NCI-H128 (cell line): ENCODE measurements at regions not wholly inside any gene's neighbourhood (a gene's known extent, or its start where the extent isn't known, plus 50 kb on each side); places are given as distances from the start of the nearest gene placed in this dataset.

Experiments
- DNase-seq: peaks from one replicate; lab custom pipeline; 2025; ENCODE audit not compliant: unreplicated experiment; lab: John Stamatoyannopoulos, UW

DNA sequence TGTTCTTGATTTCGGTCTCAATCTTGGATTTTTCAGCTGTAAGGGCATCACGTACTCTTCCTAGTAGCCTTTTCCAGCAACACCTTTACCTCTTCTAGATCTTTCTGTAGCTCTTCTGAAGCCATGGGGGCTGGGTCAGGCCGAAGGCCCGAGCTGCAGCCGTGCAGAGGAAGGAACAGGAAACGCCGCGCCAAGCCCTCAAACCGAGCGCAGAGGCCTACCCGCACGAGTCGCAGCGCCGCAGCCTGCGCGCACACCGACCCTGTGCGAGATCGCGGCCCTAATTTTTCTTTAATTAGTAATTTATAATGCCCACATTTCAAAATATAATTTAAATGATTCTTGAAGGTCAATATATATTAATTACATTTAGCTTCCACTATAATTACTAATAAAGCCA is 483.8 kb downstream of the NUP35 start:
- DNase-seq, result no peak

DNA sequence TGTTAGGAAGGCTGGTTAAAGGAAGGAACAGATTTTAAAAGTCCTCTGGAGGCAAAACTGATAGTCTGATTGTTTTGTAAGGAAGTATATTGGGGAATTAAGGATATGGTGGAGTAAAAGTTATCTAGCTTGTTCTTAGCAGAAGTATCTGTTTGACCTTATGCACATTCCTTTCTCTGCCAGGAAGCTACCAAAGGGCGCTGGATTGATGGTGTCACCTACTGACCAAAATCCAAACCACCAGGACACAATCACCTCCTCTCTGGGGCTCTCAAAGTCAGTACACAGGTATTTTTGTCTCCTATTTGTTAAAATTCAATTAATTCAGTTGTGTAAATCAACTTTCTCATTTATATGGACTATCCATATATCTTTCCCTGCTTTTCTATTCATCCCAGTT is 484.5 kb downstream of the NUP35 start:
- DNase-seq, result no peak

DNA sequence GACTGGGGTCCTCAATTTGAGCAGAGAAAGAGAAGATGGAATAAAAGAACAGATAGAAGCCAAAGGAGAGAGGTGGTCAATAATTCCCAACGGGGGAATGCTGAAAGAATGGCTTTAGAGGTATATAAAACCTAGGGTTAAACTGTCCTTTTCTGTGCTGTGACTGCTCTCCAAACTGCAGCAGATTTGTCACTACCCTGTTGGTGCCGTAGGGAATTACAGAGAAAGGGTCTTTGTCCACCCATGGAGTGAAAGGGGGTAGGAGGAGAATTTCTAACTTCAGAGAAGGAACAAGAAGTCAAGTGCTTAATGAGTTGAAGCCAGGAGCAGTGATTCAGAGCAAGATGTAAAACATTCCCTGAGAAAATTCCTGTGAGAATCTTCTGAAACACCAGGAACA is 486.5 kb downstream of the NUP35 start:
- no peak for DNase-seq

DNA sequence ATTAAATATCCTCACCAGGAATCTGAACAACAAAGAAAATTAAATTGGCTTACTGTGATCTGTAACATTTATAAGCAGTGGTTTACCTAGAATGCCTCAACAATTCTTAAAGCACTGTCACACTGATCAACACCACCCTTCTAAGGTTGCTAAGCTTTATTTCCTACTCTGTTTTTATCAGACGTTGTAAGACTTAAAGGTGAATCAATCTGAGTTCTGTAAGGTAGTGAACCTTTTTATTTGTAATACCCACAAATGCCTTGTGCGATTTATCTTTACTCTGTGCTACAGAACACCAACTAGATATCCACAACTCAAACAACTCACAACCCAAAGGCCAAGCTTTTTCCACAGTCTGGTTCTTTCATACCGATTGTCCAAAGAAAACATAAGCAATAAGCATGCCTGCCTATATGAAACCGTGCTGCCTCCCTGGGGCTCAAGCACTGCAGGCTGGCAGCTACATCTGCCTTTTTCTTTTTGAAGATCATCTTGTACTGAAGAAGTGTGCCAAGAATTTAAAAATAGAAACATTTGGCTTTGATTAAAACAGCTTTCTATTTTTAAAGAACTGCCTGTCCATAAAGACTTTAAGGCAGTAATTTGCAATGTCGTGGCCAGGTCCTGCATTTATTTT is 490.7 kb downstream of the NUP35 start:
- DNase-seq, result no peak

DNA sequence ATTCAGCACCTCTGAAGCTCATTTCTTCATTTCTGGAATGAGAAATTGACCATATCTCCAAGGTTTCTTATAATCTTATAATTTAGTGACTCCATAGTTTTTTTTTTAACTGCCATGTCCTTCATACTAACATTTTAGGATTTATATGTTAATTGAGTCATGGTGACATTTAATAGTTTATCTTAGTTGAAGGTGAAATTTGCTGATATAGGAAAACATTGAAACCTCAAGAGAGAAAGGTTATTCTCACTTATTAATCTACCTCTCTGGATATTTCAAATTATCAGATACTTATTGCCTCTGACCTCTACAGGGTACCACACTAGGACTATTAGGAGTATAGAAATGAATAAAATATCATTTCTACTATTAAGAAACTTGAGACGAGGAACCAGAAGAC is 499.0 kb downstream of the NUP35 start:
- no peak for DNase-seq

DNA sequence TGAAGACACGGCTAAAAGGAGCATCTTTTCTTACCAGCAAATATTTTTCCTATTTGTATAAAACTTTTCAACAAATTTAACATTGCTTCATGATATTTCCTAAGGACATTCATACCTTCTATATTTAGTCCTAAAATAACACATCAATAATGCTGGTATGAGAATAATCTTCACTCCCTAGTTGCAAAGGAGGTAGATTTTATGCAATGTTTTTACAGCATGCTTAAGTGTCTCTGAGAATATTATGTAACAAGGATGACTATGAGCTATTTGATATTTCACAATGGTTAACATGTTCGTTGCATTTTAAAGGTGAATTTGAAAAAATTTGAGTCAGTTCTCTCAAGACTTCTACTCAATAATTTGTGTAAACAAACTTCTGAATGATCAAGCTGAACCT is 506.7 kb downstream of the NUP35 start:
- no peak for DNase-seq

DNA sequence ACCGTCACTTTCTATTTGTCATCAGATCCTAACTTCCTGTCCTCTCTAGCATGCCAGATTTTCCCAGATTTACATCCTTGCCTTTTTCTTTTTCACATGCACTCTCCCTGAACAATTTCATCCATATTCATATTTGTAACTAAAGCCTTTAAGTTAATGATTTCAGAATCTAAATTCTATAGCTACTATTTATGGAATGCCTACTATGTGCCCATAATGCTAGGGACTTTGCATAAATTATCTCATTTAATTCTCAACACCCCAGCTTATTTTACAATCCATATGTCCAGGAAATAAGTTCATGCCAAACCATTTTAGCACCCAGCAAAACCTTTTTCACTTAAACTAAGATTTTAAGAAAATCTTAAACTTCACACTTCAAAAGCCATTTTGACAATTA is 531.9 kb downstream of the NUP35 start:
- DNase-seq, result no peak

DNA sequence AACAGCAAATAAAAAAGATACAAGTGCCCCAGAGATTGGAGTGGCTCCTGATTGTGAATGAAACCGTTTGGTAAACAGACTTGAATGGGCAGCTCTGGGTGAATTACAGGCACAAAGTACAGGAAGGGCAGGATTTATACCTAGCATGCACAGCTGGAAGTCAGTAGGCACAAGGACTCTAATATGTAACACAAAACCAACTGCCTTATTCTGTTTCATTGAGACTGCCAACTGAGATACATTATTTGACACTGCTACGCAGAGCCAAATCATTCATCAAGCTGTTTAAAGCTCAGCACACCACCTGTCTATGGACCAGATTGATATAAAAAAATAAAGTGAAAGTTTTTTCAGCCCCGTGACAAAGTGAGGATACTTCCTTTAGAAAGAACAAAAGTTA is 541.2 kb downstream of the NUP35 start:
- peak; percentile 71 for DNase-seq

DNA sequence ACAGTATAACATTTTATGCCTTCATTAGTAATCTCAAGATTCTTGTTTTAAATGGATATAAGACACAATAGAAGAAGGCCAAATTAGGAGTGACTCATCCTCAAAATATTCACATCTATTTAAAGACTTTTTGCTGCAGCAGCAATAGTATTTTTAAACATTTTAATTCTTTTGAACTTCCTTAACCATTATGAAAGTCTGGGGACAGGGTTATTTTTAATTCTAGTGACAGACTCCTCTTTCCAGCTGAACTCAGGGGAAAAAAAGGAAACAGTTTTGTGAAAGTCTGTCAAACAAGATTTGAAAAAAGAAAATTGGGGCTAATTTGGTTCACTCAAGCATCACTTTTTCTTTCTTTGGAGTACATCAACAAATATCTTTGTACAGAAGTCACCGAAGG is 541.8 kb downstream of the NUP35 start:
- DNase-seq, result no peak

DNA sequence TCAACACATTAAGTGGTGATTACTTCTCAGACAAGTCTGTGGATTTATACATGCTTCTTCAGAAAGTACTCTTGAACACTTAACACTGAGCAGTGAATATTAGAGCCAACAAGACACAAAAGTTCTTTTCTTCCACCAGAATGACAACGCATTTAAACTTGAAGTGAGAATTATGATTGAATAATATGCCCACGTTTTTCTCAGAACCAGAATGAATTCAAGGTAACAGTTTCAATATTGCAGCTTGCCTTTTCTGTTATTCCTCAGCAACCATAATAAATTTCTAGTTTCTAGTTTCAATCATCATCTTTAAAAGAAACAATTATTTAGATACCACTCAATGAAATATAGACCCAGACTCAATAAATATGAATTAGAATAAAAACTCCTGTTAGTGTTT is 547.0 kb downstream of the NUP35 start:
- no peak for DNase-seq

DNA sequence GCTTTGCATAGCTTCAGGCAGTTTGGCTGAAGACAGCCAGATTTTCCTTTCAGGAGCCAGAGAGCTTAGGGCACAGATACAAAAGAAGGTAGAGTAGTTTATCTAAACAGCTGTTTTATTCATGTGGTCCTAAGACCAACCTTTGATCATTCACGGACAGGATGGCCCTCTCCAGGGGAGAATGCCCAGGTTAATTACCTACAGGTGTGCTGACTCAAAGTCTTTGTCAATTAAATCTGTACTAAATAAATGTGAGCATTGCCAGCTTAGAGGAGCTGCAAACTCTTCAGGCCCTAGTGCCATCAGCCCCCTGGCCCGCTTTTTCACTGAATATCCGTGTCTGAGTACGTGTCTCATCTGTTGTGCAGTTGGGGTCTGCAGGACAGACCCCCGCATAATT is 554.7 kb downstream of the NUP35 start:
- DNase-seq, result no peak

DNA sequence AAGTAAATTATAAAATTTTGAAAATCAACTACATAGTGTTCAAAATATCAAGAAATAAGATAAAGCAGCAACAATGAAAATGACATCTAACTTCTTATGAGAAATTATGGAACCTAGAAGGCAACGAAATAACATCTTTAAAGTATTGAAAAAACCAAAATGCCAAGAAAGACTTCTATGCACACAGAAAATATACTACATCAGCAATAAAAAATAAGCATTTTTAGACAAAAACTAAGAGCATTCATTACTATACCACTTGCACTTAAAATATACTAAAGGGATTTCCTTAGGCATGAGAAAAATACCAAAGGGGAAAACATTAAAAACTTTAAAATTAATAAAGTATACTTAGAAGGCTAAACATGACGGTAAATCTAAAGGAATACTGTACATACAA is 556.3 kb downstream of the NUP35 start:
- DNase-seq, result no peak

DNA sequence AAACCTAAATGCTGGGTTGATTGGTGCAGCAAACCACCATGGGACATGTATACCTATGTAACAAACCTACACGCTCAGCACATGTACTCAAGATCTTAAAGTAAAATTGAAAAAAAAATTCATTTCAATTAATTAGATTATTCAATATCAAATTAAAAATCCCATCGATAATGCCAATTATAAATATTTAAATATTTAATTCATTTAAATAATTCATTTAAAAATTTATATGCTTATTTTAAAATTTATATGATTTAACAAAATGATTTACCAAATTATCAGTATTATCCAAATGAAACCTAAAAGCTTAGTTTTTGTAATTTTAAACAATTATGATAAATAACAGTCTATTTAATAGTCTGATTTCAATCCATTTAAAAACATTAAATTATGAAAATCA is 560.4 kb downstream of the NUP35 start:
- no peak for DNase-seq

DNA sequence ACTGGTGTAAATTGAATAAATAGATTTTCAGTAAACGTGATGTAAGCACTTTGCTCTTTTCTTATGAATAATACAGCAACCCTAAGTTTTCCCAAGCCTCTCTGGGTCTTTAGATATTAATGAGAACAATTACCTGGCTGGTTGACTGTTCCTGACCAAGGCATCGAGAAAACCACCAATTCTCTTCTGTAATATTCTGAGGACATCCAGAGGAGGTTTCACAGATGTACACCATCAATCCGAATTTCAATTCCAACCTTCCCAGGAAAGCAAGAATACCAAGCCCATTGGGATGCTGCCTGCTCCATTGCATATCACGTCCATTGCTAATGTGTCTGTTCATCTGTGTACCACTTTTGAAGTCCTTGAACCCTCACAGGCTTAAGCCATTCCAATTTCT is 571.8 kb downstream of the NUP35 start:
- DNase-seq, result no peak

DNA sequence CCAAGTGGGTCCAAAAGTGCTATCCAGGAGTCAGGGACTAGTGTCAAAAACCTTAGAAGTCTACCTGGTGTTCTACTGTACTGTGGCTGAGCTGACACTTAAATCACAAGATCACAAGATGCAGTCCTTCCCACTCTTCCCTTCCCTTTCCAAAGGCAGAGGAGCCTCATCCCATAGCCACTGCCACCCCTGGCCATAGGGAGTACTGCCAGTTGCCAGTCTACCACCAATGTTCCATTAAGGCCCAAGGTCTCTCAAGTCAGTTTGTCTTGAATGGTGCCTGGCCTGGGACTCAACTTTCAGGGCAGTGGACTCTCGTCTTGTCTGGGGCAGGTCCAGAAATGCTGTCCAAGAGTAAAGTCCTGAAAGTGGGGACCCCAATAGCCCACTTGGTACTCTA is 585.6 kb downstream of the NUP35 start:
- DNase-seq, result no peak

DNA sequence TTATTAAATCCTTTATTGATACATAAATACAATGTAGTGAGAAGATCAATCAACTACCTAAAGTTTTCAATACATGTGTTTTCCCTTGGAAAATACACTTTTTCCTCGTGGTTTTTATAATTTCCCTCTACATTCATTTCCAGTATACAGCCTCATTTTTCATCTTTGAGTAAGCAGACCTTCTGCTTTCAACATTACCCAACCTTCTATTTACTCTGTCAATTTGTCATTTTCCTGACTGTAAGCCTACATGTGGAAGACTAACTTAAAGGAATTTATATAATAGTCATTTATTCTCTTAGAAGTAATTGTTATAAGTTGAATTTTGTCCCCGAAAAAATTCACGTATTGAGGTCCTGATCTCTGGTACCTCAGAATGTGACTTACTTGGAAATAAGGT is 594.0 kb downstream of the NUP35 start:
- DNase-seq, result no peak

DNA sequence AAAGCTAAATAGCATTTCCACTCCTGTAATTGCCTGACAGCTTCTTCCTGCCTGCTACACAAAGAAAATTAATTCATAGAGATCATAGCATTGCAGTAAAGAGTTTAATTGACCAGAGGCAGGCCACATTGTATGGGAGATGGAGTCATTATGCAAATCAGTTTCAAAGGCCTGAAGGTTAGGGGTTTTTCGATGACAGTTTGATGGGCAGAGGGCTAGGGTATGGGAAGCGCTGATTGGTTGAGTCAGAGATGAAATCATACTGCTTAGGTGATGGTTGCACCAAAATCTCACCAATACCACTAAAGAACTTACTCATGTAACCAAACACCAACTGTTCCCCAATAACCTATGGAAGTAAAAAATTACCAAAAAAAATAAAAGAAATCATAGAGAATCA is 599.0 kb downstream of the NUP35 start:
- DNase-seq, result no peak

DNA sequence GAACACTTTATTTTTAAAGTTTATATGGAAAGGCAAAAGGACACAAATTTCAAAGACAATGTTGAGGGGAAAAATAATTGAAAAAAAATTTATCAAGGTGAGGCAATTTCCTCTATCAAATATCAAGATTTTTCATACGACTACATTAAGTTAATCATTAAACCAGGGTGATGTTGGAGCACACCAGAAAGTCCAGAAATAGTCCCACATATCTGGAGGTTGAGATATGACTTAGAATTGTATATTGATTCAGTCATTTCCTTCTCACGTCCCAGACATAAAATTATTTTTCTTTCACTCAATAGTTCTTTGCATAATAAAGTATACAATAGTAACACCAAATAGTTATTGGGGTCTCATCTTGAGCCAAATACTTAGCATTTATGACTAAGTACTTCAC is 605.1 kb downstream of the NUP35 start:
- no peak for DNase-seq

DNA sequence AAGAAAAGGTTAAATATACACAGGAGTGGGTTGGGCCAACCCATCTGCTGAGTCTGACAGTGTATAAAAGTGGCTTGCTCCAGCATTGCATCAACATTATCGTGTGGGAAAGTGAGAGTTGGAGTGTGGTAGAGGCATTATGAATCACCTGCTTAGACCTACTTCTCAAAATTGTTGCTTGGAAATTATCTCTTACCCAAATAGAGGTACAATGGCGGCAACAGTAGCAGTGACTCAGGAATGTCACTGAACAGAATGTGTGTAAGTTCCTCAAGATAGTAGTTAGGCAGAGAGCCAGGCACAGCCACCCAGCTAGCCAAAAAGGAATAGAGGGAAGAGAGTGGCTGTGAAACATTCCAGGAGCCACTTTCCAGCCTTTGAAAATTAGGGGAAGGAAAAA is 616.0 kb downstream of the NUP35 start:
- DNase-seq, result no peak

DNA sequence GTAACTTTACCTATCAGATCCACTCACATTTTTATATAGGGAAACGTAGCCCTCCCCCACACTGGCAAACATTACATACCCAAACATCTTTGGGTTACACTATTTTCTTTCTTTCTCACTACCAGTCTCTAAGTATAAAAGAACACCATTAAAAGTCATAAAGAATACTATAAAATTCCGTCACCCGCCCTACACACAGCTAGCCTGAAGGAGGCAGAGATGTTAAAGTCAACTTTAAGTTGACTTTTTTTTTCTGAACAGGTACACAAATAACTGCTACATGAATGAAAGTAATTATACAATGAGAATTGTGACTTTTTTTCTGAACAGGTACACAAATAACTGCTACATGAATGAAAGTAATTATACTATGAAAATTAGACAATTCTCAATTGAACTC is 628.3 kb downstream of the NUP35 start:
- DNase-seq, result no peak

DNA sequence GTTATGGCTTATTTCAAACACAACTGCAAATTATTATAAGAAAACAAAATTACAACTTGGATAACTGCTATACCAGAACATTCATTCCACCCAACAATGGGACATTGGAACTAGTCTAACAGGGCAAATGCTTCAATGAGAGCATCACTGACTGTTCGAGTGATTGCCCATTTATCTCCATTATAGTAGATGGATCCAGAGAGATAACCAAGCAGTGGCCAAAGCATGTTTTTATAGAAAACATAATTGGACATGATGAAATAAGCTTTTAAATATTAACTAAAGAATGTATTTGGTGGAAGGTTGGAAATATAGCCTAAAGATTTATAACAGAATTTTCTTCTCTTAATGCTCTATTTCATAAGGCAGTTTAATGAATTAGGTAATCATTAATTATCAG is 634.8 kb downstream of the NUP35 start:
- no peak for DNase-seq

DNA sequence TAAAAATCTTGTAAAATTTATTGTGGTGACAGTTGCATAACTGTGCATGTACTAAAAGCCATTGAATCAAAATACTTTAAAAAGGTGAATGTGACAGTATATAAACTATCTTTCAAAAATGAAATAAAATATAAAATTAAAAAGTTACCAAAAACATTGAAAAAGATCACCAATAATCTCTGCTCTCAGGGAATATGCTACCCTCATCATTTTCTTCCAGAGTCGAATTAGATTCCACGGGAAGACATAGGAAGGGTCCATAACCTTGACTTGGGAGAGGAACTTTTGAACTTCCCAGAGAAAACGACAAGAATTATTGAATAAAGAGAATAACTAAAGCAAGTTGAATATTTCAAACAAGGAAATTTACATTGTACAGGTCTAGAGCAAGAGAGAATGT is 649.5 kb downstream of the NUP35 start:
- DNase-seq, result no peak

DNA sequence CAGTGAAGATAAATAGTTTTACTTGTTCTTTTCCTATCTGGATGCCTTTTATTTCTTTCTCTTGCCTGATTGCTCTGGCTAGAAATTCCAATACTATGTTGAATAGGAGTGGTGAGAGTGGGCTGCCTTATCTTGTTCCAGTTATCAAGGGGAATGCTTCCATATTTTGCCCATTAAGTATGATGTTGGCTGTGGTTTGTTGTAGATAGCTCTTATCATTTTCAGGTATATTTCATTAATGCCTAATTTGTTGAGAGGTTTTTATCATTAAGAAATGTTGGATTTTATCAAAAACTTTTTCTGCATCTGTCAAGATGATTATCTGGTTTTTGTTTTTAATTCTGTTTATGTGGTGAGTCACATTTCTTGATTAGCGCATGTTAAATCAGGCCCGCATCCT is 655.8 kb downstream of the NUP35 start:
- DNase-seq, result no peak

DNA sequence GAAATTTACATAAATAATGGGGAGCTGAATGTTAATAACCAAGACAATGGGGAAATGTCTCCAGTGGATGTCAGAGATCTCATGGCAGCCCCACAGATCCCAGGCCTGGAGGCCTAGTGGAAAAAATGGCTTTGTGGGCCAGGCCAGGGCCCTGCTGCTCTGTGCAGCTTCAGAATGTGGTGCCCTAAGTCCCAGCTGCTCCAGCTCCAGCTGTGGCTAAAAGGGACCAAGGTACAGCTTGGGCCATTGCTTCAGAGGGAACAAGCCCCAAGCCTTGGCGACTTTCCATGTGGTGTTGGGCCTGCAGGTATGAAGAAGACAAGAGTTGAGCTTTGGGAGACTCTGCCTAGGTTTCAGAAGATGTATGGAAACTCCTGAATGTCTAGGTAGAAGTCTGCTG is 658.2 kb downstream of the NUP35 start:
- DNase-seq, result no peak
